A673 (cell line): ENCODE measurements at regions not wholly inside any gene's neighbourhood (a gene's known extent, or its start where the extent isn't known, plus 50 kb on each side); places are given as distances from the start of the nearest gene placed in this dataset.

Experiments
- EZH2 ChIP-seq: fragments of 200-600 bp; sonication (generic); IDR thresholded peaks from 2 replicates; pipeline ENCODE4 v1.6.1; 2017; ENCODE audit warnings: borderline replicate concordance, low read depth, mild to moderate bottlenecking, mixed read lengths, antibody characterized with exemption, low read length; ENCODE audit not compliant: poor library complexity, severe bottlenecking
- TF ChIP-seq, protein P1 (sequence below): fragments of 300-800, 200-600 bp; sonication (generic); conservative IDR thresholded peaks from 2 replicates; pipeline ENCODE4 v1.5.1; 2017; ENCODE audit warnings: low read depth, mild to moderate bottlenecking, antibody characterized with exemption, low read length, moderate library complexity, mixed read lengths

GRCh38 chr16:73190688-73191659 is 143.0 kb upstream of the ZFHX3 start:
- no peak for TF ChIP-seq EZH2
- TF ChIP-seq, protein P1, sequence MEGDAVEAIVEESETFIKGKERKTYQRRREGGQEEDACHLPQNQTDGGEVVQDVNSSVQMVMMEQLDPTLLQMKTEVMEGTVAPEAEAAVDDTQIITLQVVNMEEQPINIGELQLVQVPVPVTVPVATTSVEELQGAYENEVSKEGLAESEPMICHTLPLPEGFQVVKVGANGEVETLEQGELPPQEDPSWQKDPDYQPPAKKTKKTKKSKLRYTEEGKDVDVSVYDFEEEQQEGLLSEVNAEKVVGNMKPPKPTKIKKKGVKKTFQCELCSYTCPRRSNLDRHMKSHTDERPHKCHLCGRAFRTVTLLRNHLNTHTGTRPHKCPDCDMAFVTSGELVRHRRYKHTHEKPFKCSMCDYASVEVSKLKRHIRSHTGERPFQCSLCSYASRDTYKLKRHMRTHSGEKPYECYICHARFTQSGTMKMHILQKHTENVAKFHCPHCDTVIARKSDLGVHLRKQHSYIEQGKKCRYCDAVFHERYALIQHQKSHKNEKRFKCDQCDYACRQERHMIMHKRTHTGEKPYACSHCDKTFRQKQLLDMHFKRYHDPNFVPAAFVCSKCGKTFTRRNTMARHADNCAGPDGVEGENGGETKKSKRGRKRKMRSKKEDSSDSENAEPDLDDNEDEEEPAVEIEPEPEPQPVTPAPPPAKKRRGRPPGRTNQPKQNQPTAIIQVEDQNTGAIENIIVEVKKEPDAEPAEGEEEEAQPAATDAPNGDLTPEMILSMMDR, result no peak
